Stimulated activated CD4-positive, alpha-beta T cell treated with anti-CD3 and anti-CD28 coated beads, Interleukin-15, amount 100 ng/mL, for 24 hours (primary cell): ENCODE measurements at regions not wholly inside any gene's neighbourhood (a gene's known extent, or its start where the extent isn't known, plus 50 kb on each side); places are given as distances from the start of the nearest gene placed in this dataset.
"Not testable (repeated sequence)": the region's sequence is repeated elsewhere in the genome, so short reads cannot be mapped to it uniquely, and the experiment has no call there.

Experiments used
- DNase-seq: peaks from one replicate; pipeline ENCODE4 v3.0.0-alpha.2; 2020

DNA sequence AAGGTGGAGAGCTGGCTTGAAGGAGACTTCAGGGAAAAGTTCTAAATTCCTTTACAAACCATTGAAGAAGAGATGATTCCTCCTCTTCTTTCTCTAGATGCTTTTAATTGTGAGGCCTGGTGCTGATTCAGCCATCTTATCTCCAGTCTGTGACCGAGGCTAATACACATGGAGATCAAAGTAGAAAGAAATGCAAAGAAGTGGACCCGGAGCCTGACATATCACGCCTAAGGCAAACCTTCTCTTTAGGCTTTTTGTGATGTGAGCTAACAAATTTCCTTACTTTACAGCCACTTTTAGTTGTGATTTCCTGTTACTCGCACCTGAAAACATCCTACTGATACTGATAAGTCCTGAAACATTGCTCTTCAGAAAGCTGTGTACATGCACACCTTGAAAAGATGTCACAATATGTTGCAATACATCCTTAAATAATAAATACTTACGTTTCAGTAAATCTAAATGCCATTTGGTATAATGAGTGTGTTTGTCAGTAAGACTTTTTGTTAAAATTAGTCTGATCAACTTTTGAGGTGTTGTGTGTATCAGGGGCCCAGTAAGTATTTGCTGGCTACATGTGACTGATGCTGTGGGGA, 192.4 kb downstream of the BAMBI start:
- no peak for DNase-seq

DNA sequence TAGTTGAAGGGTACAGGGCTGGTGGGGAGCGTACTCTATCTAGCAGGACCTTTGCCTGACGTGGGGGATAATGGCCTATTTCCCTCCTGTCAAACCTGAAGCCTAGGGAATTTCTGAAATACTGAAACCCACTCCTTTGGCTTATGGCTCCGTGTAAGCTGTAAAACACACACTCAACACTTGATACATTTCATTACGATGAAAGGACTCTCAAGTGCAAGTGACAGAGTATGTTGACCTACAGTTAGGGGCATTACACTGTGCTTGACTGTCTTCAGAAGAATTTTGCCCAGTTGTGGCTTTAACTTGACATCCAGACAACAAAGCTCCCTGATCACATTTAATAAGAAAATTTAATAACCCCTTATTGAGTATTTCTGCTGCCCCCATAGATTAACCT, 194.3 kb downstream of the BAMBI start:
- DNase-seq, result no peak

DNA sequence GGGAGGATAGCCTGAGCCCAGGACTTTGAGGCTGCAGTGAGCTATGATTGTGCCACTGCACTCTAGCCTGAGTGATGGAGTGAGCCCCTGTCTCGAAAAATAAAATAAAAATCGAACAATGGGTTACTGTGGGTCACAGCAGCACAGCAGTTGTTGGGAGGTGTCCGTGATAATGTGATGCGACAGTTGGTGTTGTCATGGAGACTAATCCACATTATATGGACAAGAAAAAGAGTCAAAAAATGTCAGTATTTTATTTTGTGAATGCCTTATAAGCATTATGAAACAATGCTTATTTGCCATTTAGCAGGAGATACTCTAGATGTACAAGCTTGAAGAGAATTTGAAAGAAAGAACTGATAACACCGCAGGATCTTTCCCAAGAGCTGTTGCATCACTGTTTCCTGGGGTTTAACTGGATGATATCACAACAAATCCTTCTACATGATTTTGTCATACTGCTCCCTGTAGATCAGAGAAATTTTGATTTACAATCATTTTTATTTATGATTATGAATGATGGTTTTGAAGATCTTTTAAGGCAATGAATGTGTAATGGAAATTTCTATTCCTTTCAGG, 195.4 kb downstream of the BAMBI start:
- no peak for DNase-seq

DNA sequence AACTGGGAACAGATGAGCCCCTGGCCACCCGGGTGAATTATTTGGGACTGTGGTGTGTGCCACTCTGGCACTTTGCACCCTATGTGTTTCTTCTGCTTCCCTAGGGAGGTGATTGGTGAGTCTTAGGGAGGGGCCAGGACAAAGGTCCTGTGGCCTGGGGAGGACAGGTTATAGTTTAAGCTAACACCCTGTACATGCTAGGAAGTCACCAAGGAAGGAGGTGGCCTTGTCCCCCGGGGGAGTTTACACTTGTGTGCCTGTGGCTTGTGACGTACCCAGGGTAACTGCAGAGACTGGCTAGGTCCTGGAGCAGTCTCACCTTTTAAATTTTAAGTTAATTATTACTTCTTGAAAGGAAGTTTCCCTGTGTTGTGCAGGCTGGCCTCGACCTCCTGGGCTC, 196.2 kb downstream of the BAMBI start:
- no peak for DNase-seq

DNA sequence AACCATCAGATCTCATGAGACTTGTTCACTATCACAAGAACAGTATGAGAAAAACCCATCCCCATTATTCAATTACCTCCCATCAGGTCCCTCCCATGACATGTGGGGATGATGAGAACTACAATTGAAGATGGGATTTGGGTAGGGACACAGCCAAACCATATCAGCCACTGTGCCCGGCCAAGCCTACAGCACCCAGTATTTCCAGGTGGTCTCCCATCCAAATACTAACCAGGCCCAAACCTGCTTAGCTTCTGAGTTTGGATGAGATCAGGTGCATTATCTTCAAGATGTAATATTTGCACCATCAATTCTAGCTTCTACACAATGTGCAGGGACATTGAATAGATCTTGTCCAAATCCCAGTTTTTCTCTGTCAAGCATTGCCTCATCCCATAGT, 196.9 kb downstream of the BAMBI start:
- DNase-seq, result no peak

DNA sequence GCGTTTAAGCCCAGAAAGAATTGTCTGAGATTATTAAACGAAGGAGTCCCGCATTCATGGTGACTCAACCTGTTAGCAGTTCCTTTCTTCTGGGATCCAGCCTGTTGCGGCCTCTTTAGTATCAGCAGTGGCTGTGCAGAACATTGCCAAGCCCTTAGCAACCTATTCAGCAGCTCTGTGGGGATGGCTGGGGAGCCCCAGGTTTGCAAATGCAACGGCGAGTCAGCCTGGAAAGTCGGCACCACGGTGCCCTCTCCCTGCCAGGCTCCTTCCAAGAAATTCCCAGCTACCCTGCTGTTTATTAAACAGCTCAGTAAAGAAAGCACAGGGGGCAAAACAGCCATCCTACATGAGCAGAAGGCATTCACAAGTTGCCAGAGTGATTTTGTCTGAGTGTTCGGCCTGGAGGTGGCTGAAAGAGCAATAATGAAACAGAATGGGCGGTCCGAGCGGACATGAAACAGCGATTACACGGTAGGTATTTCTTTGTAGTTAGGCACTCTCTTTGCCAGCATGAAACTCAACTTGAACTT, 198.3 kb downstream of the BAMBI start:
- DNase-seq, result no peak

DNA sequence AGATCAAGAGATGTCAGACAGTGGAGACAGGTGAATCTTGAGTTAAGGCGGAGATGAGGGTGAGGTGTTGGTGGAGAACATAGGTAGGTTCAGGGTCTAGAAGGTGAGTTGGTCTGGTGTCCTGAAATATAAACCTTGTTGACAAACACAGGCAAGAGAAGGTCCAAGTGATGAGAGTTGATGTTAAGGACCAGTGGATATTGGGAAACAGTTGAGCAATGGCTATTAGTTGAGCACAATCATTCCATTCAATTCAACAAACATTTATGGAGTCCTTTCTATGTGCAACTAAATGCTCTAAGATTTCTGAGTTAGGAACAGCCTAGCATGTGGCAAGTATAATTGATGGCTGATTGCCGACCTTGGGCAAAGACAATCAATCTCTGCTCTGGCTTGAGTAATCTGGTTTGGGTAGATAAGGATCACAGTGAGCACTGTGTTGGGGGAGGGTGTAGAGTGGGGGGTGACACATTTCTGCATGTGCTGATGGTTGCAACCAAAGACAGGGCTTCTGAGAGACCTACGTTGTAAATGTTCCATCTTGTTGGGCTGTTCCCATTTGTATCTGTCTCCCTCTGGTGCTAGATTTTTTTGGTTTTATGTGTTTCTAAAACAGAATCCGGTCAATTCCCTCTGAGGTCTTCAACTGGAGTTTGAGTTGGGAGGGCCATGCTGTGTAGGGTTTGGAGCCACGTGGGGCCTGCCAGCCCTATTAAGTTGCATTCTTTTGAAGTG, 201.1 kb downstream of the BAMBI start:
- no peak for DNase-seq

DNA sequence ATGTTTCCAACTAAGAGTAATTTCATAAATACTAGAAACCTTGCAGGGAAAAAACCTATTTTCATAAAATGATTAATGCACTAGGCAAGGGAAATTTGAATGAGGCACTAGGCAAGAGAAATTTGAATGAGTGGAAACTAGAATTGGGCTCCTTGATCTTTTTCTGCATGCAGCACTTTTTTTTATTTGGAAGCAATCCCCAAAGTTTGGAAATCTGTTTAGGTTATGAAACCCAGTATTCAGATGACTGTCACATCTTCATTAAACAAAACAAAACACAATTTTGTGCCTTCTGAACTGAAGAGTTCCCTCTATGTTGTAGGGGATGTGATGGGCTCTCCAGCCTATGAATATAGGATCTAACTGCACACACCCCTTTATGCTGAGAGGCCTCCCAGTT, 201.9 kb downstream of the BAMBI start:
- no peak for DNase-seq

DNA sequence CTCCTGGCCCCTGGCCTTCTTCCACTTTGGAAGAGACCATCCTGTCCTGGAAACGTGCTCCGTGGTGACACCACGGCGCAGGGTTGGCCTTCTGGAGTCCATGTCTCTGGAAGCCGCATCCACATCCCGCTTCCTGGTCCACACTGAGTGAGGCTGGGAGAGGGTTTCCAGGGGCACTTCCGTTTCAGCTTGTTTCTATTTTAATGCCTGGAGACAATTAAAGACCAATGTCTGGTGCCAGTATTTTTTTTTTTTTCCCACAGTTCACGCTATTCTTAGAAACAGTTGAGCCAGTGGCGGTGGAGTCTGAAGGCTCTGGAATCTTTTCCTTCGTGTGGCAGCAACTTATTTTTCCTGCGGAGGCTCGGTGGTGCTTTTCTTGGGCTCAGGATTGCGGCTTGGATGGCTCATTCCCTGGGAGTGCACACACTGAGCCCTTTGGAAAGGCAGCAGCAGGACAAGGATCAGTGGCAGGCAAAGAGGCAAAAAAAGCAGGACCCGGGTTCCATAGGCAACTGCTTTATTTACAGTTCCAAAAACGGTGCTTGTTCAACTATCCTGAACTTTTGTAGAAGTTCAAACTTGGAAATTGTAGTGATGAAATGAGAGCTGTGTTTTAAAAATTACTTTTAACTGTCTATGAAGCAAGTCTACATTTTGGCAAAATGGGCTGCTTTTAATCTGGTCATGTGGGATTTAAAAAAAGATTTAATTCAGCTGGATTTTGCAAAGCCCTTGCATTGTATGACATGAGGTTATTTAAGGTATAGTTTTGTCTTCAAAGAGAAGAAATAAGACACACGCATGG, 202.8 kb downstream of the BAMBI start:
- no peak for DNase-seq

DNA sequence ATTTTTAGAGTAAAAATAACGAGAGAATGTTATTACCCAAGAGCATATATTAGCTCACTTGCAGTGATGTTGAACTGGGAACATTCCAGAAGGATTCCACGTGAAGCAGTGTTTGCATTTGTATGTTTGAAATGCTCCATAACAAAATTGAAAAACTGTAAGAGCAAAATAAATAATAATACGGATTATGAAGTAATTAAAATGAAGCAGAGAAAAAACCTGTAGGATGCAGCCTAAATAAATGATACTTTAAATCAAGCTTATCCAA, 203.3 kb downstream of the BAMBI start:
- no peak for DNase-seq

DNA sequence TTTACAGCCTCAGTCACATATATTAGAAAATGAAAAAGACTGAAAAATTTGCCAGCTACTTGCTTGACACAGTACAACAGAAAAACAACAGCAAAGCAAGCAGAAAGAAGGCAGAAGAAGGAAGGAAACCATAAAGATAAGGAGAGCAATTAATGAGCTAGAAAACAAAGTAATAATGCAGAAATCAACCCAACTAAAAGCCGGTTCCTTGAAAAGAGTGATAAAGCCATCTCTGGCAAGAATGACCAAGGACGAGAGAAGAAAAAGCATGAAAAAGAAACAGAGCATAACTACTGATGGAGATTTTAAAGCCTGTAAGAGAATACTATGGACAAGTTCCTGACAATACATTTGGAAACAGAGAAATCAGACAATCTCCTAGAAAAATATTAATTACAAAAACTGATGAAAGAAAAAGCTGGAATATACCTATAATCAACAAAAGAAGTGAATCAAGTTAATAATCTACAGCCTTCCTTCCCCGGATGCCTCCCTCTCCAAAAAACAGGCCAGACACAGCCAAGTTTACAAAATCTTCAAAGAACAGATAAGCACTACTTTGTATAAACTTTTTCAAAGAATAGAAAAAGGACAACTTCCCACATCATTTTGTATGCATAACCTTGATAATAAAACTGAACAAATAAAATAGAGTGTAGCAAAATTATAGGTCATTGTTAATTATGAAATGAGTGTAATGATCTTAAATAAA, 204.0 kb downstream of the BAMBI start:
- DNase-seq, result no peak

DNA sequence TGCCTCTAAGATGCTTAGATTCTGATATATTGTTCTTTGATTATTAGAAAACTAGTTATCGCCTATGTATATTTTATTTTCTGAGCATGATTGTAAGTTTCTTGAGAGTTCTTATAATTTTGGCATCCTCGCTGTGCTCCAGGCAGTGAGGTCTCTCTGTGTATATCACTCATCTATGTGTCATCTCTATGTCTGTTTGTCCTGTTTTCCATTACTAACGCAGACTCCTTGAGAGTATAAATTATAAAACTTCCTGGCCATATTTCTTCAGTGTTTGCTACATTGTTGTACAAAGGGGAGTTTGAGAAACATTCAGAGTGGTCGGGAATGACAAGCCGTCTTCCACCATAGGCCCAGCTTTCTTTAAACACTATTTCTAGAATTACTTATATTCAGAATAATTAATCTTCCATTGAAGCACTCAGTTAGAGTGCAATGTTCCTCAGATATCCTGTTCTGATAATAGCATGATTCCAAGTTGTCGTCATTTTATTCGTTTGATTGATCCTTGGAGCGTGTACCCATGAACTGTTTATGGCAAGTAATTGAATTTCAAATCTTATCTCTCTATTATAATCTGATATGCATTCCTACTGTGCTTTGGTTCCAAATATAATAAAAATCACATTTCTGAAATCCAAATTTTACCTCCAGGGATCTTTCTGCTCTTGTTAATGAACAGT, 206.6 kb downstream of the BAMBI start:
- DNase-seq, result no peak

DNA sequence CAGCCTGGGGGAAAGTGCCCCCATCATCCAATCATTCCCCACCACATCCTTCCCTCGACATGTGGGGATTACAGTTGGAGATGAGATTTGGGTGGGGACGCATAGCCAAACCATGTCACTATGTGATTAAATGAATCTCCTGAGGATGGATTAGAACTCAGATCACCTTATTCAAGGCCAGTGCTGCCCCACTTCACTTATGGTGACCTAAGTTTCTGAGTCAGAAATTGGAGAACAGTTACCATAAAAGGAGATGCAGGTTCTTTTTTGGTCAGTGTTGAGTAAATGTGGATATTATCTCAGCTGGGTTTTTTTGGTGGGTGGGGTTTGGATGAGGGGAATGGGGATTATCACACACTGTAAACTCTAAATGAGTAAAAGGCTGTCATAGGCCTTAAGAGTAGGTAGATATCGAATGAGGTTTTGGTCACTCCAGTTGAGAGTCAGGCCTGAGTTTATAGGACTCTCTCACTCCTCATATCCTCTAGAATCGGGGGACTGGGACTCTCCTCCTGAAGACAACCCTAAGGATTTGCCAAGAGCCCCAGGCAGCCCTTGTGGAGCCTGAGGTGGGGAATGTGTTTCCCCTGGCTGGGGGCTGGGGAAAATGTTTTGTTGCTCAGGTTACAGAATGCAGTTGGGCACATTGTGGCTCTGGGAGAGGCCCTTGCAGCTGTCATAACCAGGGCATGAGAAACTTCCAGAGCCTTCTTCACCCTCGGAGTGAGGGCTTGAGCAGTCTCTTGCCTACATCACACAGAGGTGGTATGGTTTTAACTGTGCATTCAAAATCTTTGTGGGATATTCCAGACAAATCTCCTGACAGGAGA, 213.0 kb downstream of the BAMBI start:
- no peak for DNase-seq

DNA sequence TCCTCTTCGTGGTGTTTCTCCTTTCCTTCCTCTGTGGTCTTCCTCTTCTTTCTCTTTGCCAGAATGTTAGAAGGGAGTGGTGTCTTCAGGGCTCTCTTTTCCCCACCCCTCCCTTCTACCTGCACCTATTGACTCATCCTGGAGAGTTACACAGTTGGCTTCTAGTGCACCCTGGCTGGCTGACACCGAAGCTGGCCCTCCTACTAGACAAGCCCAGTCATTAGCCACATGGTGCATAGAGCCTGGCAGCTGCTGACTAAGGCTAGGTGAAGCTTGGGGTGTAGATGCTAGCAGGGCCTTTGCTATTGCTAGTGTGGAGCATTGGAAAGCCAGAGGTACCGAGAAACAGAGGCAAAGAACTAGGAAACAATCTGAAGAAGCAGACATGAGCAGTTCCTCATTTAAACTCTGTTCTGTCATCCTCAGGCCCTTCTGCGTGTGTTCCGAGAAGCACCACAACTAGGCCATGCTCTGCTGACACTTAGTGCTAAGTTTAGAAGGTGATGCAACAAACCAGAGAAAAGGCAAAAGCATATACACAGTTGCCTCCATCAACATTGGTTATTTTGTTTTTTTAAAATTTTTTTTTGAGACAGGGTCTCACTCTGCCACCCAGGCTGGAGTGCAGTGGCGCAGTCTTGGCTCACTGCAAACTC, 213.9 kb downstream of the BAMBI start:
- DNase-seq, result no peak

DNA sequence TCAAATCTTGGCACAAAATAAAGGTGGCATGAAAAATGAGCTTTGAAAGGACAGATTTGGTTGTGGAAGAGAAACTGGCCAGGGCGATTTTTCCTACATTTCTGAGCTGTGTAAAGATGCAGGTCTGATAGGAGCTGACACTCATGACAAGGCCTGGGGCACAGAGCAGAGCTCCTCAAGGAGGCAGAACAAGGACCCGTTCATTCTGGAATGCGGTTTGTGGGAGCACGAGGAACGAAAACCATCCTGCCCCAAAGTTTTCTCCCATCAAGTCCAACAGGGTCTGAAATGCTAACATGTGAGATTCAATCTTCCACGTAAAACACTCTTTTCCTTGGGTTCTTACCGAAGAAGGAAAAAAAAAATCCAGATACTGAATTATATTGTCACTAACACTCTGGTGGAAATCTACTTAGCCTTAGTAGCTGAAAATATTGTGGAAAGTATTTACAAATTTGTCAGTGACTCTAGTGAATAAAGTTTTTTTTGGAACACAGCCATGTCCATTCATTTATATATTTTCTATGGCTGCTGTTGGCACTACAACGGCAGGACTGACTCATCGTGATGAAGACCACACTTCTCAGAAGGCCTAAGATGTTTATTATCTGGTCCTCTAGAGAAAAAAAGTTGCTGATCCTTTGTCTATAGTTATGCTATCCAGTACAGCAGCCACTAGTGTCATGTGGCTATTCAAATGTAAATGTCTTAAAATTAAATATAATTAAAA, 215.7 kb downstream of the BAMBI start:
- no peak for DNase-seq

DNA sequence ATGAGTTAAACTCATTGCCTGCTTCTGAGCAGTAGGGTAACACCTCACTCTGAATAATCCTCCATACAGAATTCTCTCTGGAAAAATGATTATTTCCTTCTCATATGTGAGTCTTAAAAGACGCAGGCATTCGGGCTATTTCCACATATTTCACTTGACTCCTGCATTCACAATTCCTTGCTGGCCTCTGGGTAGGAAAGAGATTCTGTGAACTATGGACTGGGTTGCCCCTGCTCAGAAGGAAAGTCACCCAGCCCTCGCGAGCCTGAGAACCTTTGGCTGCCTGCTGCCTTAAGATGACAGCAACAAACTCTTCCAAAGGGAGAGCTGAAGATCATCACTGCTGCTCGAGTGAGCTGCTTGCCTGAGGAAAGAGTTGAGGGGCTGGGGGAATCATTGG, 216.8 kb downstream of the BAMBI start:
- no peak for DNase-seq

DNA sequence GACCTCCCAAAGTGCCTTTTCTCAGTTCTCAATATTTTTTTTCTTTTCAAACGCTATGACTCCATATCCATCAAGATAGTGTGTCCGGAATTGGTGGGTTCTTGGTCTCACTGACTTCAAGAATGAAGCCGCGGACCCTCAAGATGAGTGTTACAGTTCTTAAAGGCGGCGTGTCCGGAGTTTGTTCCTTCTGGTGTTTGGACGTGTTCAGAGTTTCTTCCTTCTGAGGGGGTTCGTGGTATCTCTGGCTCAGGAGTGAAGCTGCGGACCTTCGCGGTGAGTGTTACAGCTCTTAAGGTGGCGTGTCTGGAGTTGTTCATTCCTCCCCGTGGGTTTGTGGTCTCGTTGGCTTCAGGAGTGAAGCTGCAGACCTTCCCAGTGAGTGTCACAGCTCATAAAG, 218.3 kb downstream of the BAMBI start:
- not testable (repeated sequence) for DNase-seq

DNA sequence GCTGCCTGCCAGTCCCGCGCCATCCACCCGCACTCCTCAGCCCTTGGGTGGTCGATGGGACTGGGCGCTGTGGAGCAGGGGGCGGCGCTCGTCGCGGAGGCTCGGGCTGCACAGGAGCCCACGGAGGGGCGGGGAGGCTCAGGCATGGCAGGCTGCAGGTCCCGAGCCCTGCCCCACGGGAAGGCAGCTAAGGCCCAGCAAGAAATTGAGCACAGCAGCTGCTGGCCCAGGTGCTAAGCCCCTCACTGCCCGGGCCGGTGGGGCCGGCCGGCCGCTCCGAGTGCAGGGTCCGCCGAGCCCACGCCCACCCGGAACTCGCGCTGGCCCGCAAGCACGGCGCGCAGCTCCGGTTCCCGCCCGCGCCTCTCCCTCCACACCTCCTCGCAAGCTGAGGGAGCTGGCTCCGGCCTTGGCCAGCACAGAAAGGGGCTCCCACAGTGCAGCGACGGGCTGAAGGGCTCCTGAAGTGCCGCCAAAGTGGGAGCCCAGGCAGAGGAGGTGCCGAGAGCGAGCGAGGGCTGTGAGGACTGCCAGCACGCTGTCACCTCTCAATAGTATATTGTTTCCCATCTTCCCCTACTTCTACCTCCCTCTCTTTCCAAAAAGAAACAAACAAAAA, 219.6 kb downstream of the BAMBI start:
- not testable (repeated sequence) for DNase-seq

DNA sequence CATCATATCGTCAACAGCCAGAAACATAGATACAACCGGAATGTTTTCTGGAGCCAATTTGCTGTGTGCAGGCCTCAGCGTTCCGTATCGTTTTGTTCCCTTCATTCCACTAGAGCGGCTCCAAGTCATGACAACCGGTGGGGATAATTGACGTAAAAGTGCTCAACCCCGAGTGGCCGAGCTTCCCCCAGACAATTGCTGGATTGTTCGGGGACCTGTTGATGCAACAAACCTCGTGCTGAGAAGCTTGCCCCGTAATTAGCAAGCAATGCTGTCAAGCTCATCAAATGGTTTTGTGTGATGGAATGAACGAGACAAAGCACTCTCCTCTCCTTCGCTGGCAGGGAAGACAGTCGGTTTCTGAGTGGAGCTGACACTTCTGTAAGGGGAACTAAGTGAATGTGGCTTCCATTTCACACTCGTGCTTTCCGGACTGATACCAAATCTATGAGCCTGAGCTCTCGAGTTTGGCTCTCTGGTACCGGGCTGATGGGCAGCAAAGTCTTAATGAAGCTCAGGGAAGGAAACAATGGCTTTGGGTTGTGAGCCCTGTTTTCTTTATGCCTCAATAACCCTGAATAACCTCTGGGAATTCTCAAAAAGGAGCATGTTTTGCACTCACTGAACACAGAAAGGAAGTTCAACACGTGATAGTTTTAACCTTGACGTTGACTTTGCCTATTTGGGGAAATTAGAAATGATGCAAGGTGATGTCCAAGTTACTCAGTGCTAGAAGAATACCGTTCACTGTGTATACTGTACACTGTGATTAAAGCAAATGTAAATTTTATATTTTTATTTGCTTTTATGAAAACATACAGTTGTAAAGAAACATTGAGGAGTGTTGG, 220.5 kb downstream of the BAMBI start:
- DNase-seq, result no peak
